Esophagus (tissue), 2 donors: ENCODE measurements at regions not wholly inside any gene's neighbourhood (a gene's known extent, or its start where the extent isn't known, plus 50 kb on each side); places are given as distances from the start of the nearest gene placed in this dataset.

Source experiments
- H3K27ac ChIP-seq, 2 donors: one replicate each; pipeline ENCODE4 v1.5.1; 2013; ENCODE audit warnings: low read depth in 2 of 2, mild to moderate bottlenecking in 2 of 2, inconsistent platforms in 1 of 2, low read length in 1 of 2, moderate library complexity in 1 of 2
- H3K27me3 ChIP-seq, 2 donors: one replicate each; pipeline ENCODE4 v1.6.1; 2013; ENCODE audit warnings: low read length in 2 of 2, control low read depth in 1 of 2, mild to moderate bottlenecking in 1 of 2; ENCODE audit not compliant: insufficient read depth in 2 of 2, control insufficient read depth in 1 of 2
- H3K36me3 ChIP-seq, 2 donors: one replicate each; pipeline ENCODE4 v1.6.1; 2013; ENCODE audit warnings: low read length in 1 of 2; ENCODE audit not compliant: control insufficient read depth in 2 of 2, insufficient read depth in 2 of 2
- H3K4me1 ChIP-seq, 2 donors: one replicate each; pipeline ENCODE4 v1.6.1; 2013; ENCODE audit warnings: low read length in 1 of 2; ENCODE audit not compliant: control insufficient read depth in 2 of 2, insufficient read depth in 2 of 2
- H3K4me3 ChIP-seq, 2 donors: one replicate each; pipeline ENCODE4 v1.5.1; 2013; ENCODE audit warnings: low read length in 2 of 2, mild to moderate bottlenecking in 2 of 2, low read depth in 1 of 2, moderate library complexity in 1 of 2
- H3K9me3 ChIP-seq, 2 donors: one replicate each; pipeline ENCODE4 v1.6.1; 2013; ENCODE audit warnings: mild to moderate bottlenecking in 2 of 2, low read depth in 1 of 2, low read length in 1 of 2, moderate library complexity in 1 of 2; ENCODE audit not compliant: control insufficient read depth in 2 of 2, insufficient read depth in 1 of 2
- WGBS, 2 donors: extraction: QIAGEN DNeasy Blood & Tissue Kit; methylation state at CpG; one replicate each; pipeline ENCODE4 v1.1.7; 2013; 5-methylcytosine and 5-hydroxymethylcytosine counted together
- donor health status: healthy with polysubstance abuse.
- donor health status: Bipolar disorder and iron deficiency.

GRCh38 chr10:50936335-50936734 lies 50.9 kb upstream of the A1CF start:
- H3K27ac ChIP-seq, result no peak overlapping the region
- H3K9me3 ChIP-seq, result no peaks in the 10 kb centered on the region
- no peak overlapping the region for H3K4me3 ChIP-seq
- no peaks in the 10 kb centered on the region for H3K4me1 ChIP-seq
- H3K36me3 ChIP-seq, result no peaks in the 10 kb centered on the region
- H3K27me3 ChIP-seq, result no peaks in the 10 kb centered on the region

- no peaks in the 10 kb centered on the region for H3K36me3 ChIP-seq
- no peaks in the 10 kb centered on the region for H3K27me3 ChIP-seq
- no peaks in the 10 kb centered on the region for H3K4me1 ChIP-seq
- no peak overlapping the region for H3K4me3 ChIP-seq
- no peak overlapping the region for H3K27ac ChIP-seq
- H3K9me3 ChIP-seq, result no peaks in the 10 kb centered on the region
- WGBS, 2 donors, result 29 to 31% methylated on average over 4 of the region's 4 CpGs
These were observed 51.9 kb upstream of the A1CF start for GRCh38 chr10:50937230-50937907.

GRCh38 chr10:50941629-50942028 lies 56.2 kb upstream of the A1CF start:
- 78 to 81% methylated on average over 3 of the region's 3 CpGs for WGBS, 2 donors
- Histone ChIP-seq H3K4me3 (no peak overlapping the region), H3K9me3 (no peaks in the 10 kb centered on the region)

GRCh38 chr10:50946991-50947781 lies 61.8 kb upstream of the A1CF start:
- 85 to 86% methylated on average over 6 of the region's 6 CpGs for WGBS, 2 donors

More at GRCh38 chr10:50941629-50942028, 56.2 kb upstream of the A1CF start:
- Histone ChIP-seq H3K36me3 (no peaks in the 10 kb centered on the region), H3K4me1 (no peaks in the 10 kb centered on the region), H3K27me3 (no peaks in the 10 kb centered on the region), H3K27ac (no peak overlapping the region)

GRCh38 chr10:50951365-50951764 lies 65.9 kb upstream of the A1CF start:
- no peaks in the 10 kb centered on the region for H3K27me3 ChIP-seq
- 49 to 52% methylated on average over 4 of the region's 4 CpGs for WGBS, 2 donors
- no peaks in the 10 kb centered on the region for H3K36me3 ChIP-seq
- no peaks in the 10 kb centered on the region for H3K4me1 ChIP-seq
- no peaks in the 10 kb centered on the region for H3K9me3 ChIP-seq
- H3K4me3 ChIP-seq, result no peak overlapping the region
- no peak overlapping the region for H3K27ac ChIP-seq

More at GRCh38 chr10:50946991-50947781, 61.8 kb upstream of the A1CF start:
- no peaks in the 10 kb centered on the region for H3K36me3 ChIP-seq
- no peaks in the 10 kb centered on the region for H3K27me3 ChIP-seq
- no peak overlapping the region for H3K27ac ChIP-seq
- no peak overlapping the region for H3K4me3 ChIP-seq
- no peaks in the 10 kb centered on the region for H3K9me3 ChIP-seq
- no peaks in the 10 kb centered on the region for H3K4me1 ChIP-seq

GRCh38 chr10:50961297-50961696 lies 75.9 kb upstream of the A1CF start:
- no peaks in the 10 kb centered on the region for H3K27me3 ChIP-seq
- no peaks in the 10 kb centered on the region for H3K4me1 ChIP-seq
- no peak overlapping the region for H3K4me3 ChIP-seq
- no peaks in the 10 kb centered on the region for H3K36me3 ChIP-seq
- H3K9me3 ChIP-seq, result no peaks in the 10 kb centered on the region
- no peak overlapping the region for H3K27ac ChIP-seq

GRCh38 chr10:50963063-50963462 lies 77.6 kb upstream of the A1CF start:
- Histone ChIP-seq H3K9me3 (no peaks in the 10 kb centered on the region), H3K4me1 (no peaks in the 10 kb centered on the region), H3K27me3 (no peaks in the 10 kb centered on the region), H3K27ac (no peak overlapping the region), H3K36me3 (no peaks in the 10 kb centered on the region), H3K4me3 (no peak overlapping the region)
- 91 to 92% methylated on average over 1 of the region's 1 CpG for WGBS, 2 donors

GRCh38 chr10:50968386-50969091 lies 83.1 kb upstream of the A1CF start:
- WGBS, 2 donors, result 67 to 77% methylated on average over 4 of the region's 4 CpGs
- H3K4me1 ChIP-seq, result no peaks in the 10 kb centered on the region
- H3K27me3 ChIP-seq, result no peaks in the 10 kb centered on the region
- no peak overlapping the region for H3K4me3 ChIP-seq
- no peaks in the 10 kb centered on the region for H3K36me3 ChIP-seq
- H3K9me3 ChIP-seq, result no peaks in the 10 kb centered on the region
- no peak overlapping the region for H3K27ac ChIP-seq

GRCh38 chr10:50972591-50972990 lies 87.2 kb upstream of the A1CF start:
- no peaks in the 10 kb centered on the region for H3K36me3 ChIP-seq
- 62 to 66% methylated on average over 4 of the region's 4 CpGs for WGBS, 2 donors

More at GRCh38 chr10:50972591-50972990, 87.2 kb upstream of the A1CF start:
- Histone ChIP-seq H3K27me3 (no peaks in the 10 kb centered on the region), H3K4me3 (no peak overlapping the region), H3K27ac (no peak overlapping the region), H3K4me1 (no peaks in the 10 kb centered on the region), H3K9me3 (peaks cover 0 to 2% of the 10 kb centered on the region in 2 donors)
